Esophagus squamous epithelium (tissue), 4 donors: ENCODE measurements at regions not wholly inside any gene's neighbourhood (a gene's known extent, or its start where the extent isn't known, plus 50 kb on each side); places are given as distances from the start of the nearest gene placed in this dataset.

ENCODE experiments used
- POLR2A ChIP-seq, 4 donors: fragments of 450-650 bp; IDR thresholded peaks; one replicate each; pipeline ENCODE4 v1.6.1; 2017; ENCODE audit warnings: antibody characterized with exemption in 4 of 4, mild to moderate bottlenecking in 4 of 4, moderate library complexity in 3 of 4
- TF ChIP-seq, protein P1 (sequence below), 6 experiments: fragments of 450-650 bp in 4 of 6; fragments of 200-600 bp in 2 of 6; sonication (generic) in 2 of 6; IDR thresholded peaks; one replicate each; pipeline ENCODE4 v1.5.1; 2016 to 2019; ENCODE audit warnings: antibody characterized with exemption in 6 of 6, mild to moderate bottlenecking in 4 of 6, moderate library complexity in 4 of 6

DNA sequence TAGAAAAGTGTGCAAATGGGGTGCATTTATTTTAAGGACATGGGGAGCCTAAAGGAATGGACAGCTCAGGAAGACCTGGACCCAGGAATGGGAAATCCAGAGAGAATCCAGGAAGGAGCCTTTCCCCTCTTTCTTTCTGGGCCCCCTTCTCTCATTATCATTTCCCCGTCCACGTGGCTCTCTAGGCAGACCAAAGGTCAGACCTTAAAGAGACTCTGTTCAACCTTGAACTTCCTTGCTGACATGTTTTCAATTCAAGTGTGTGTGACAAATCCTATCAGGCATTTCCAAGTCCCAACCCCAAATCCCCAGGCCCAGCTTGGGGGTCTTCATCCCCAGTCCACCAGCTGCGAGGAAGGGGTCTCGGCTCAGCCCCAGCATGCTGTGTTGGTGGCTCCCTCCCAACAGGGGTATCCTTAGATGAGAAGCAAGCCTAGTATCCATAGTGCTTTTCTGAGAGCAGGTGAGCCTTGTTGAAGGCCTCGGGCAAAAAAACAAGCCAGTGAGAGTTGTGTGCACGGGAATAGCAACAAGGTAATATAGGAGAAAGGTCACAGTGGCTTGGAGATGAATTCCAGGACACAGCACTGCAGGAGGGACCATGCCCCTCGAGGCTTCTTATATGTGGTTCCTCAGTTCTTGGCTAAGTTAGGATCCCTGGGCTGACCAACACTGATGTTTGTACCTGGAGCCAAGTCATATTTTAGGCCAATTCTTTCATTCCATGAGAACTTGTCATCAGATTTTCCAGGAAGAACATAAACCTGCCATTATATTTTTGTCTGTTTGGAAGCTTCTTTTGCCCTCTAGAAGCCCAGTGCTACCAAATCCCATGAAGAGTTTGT is 130.0 kb downstream of the ASB7 start:
- TF ChIP-seq, protein P1, sequence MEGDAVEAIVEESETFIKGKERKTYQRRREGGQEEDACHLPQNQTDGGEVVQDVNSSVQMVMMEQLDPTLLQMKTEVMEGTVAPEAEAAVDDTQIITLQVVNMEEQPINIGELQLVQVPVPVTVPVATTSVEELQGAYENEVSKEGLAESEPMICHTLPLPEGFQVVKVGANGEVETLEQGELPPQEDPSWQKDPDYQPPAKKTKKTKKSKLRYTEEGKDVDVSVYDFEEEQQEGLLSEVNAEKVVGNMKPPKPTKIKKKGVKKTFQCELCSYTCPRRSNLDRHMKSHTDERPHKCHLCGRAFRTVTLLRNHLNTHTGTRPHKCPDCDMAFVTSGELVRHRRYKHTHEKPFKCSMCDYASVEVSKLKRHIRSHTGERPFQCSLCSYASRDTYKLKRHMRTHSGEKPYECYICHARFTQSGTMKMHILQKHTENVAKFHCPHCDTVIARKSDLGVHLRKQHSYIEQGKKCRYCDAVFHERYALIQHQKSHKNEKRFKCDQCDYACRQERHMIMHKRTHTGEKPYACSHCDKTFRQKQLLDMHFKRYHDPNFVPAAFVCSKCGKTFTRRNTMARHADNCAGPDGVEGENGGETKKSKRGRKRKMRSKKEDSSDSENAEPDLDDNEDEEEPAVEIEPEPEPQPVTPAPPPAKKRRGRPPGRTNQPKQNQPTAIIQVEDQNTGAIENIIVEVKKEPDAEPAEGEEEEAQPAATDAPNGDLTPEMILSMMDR (IDR thresholded peaks at IDR 0.05), result no peak
- TF ChIP-seq POLR2A (IDR thresholded peaks at IDR 0.05), result no peak
